Astrocyte (in vitro differentiated cells and primary cell): ENCODE measurements at regions not wholly inside any gene's neighbourhood (a gene's known extent, or its start where the extent isn't known, plus 50 kb on each side); places are given as distances from the start of the nearest gene placed in this dataset.

Source experiments
- EZH2 ChIP-seq: IDR thresholded peaks from 2 replicates; pipeline ENCODE4 v1.6.1; 2012; ENCODE audit warnings: mild to moderate bottlenecking, low read length, inconsistent platforms; ENCODE audit not compliant: insufficient read depth
- TF ChIP-seq, protein P1 (sequence below): IDR thresholded peaks from 2 replicates; pipeline ENCODE4 v1.5.1; 2011; ENCODE audit warnings: low read depth, mild to moderate bottlenecking, inconsistent platforms, low read length, moderate library complexity; ENCODE audit not compliant: insufficient read depth

DNA sequence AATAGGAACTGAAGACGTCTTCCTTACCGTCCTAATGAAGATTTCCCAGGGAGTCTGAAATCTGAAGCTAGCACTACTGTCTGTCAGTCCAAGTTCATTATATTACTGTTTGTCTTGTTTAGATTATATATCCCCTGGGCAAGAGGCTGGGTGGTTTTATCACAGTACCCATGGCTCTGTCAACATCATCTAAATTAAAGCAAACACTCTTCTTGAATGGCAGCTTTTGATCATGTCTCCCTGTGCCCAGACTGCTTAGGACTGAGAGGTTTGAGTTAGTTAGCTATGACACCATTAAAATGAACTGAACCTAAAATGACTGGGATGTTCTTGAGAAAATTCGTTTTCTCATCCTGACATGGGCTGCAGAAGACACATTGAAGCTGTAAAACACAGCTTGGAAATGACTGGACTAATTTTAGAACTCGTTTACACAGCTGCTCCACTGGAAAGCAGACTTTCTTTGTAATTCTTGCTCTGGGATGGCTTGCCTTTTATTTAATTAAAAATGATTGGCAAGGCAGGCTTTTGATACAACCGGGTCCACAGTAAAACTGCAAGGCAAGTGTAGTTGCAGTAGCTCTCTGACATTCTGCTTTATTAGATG, 243.5 kb downstream of the MFSD1 start:
- TF ChIP-seq, protein P1, sequence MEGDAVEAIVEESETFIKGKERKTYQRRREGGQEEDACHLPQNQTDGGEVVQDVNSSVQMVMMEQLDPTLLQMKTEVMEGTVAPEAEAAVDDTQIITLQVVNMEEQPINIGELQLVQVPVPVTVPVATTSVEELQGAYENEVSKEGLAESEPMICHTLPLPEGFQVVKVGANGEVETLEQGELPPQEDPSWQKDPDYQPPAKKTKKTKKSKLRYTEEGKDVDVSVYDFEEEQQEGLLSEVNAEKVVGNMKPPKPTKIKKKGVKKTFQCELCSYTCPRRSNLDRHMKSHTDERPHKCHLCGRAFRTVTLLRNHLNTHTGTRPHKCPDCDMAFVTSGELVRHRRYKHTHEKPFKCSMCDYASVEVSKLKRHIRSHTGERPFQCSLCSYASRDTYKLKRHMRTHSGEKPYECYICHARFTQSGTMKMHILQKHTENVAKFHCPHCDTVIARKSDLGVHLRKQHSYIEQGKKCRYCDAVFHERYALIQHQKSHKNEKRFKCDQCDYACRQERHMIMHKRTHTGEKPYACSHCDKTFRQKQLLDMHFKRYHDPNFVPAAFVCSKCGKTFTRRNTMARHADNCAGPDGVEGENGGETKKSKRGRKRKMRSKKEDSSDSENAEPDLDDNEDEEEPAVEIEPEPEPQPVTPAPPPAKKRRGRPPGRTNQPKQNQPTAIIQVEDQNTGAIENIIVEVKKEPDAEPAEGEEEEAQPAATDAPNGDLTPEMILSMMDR: no peak
- no peak for TF ChIP-seq EZH2
